Fibroblast of skin of right biceps (primary cell): ENCODE measurements at regions not wholly inside any gene's neighbourhood (a gene's known extent, or its start where the extent isn't known, plus 50 kb on each side); places are given as distances from the start of the nearest gene placed in this dataset.

Experiments used
- DNase-seq: peaks from one replicate; pipeline ENCODE4 v3.0.0-alpha.2; 2013

DNA sequence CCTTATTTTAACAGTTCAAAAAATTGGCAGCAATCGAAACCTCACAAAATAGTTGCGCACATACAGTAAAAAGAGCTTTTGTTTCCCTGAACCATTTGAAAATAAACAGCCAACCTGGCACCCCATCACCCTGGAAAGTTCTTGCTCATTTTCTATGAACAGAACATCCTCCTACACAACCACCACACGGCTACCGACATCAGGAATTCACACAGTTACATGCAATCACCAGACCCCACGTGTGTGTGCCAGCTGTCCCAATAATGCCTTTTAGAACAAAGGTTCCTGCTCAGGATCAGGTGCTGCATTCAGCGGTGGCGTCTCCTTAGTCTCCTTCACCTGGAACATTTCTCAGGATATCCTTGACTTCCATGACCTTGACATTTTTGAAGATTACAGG is 186.5 kb downstream of the KLF13 start:
- DNase-seq: no peak

GRCh38 chr15:31516440-31516839 is 189.8 kb downstream of the KLF13 start:
- no peak for DNase-seq

DNA sequence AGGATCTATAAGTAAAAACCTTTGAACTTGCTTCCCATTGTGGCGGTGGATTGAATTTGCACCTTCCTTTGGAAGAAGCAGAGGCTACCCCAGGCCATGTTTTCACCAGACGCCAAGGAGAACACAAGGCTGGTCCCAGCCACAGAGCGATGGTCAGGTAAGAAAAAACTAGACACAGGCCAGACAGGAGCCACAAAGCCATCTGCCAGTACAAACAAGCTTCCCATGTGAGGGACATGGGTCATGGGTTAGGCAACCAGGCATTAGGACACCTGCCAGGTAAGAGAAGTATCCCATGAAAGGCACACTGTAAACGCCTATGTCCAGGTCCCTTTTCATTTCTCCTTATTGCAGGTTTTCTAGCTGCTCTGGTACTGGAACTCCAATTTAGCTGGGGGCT is 190.2 kb downstream of the KLF13 start:
- DNase-seq: no peak

- no peak for DNase-seq
These were observed 191.1 kb downstream of the KLF13 start for GRCh38 chr15:31517711-31518110.

- no peak for DNase-seq
These were observed 195.4 kb downstream of the KLF13 start for GRCh38 chr15:31522028-31522427.

DNA sequence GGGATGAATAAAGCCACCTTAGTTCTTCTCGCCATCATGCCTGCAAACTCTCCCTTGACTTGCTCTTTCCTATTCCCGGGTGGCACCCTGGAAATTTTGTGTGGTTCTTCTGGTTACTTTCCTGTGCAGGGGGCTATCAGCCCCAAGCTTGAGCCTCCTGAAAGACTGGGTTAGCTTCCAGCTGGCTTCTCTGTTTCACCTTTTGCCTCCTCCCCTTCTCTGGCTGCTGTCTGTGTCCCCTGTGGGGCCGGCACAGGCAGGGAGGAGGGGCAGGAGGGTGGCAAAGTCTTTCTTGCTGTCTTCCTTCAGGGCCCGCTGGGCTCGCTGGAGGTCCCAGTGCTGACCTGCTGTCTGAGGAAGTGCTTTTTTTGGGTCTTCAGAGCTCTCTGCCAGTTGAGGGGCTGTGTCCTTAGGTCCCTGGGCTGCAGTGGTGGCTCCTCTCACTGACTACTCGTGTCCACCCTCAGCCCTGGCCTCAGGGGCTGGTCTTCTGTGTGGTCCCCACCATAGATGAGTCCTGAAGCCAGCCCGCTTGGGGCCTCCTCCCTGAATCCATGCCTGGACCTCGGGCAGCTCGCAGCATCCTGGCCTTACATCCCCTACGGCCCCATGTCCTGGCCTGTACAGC is 196.5 kb downstream of the KLF13 start:
- DNase-seq: no peak

- no peak for DNase-seq
These were observed 197.0 kb downstream of the KLF13 start for GRCh38 chr15:31523655-31524049.

GRCh38 chr15:31525185-31525695 is 198.6 kb downstream of the KLF13 start:
- DNase-seq: no peak

DNA sequence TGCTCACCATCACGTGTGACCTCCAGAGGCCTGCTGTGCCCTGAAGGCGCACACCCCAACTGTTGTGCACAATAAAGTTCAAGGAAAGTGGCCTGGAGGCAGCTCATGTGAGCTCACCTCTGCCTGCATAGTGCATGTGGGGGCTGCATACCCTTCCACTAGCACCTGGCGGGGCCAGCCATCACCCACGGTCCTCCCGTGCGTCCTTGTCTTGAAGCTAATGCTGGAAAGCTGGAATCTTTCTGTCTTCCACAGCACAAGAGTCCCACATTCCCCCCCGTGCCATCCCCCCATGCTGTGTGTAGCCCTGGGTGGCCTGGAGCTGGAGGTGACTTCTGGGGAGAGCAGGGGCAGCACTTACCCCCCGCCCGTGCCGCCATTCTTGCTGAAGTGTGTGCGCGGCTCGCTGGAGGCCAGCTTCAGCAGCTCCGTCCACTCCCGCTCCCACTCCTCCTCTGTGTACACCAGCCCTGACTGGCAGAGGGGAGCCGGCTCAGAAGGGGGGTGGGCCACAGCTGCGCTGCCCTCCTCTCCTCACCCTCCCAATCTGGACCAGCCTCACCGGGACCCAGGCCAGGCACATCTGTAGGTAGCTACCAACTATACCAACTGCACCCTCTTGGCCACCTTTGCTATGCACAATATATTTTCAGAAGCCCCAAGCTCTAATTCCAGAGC is 199.5 kb downstream of the KLF13 start:
- DNase-seq: no peak

DNA sequence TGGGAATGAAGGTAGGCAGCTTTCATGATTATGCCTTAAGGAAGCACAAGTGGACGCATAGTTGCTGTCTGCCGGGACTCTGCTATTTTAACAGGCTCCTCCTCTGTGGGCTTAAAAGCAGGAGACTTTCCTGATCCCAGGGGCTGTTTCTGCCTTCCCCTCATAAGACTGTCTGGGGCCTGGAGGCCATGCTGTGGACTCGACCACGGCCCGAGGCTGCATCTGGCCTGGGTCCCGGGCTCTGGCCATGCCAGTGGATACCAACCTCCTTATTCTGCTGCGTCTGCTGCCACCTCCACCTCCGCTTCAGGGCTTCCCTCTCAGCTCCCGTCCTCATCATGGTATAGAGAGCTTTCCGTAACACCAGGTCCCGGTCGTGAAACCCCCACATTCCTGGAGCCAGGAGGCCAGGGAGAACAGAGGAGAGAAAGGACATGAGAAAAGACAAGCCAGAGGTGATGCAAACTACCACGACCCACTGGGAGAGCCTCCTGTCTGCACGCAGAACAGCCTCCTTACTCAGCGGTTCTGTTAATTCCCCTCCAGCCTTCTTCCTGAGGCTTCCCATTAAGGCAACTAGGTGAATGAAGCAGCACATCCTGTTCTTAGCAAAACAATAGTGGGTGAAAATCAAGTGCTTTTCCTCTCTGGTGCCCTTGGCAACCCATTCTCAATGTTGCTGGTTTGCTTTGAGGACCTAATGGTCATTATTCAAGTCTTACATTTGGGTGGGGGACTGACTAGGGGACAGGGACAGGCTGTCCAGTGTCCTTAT is 200.5 kb downstream of the KLF13 start:
- DNase-seq: no peak

DNA sequence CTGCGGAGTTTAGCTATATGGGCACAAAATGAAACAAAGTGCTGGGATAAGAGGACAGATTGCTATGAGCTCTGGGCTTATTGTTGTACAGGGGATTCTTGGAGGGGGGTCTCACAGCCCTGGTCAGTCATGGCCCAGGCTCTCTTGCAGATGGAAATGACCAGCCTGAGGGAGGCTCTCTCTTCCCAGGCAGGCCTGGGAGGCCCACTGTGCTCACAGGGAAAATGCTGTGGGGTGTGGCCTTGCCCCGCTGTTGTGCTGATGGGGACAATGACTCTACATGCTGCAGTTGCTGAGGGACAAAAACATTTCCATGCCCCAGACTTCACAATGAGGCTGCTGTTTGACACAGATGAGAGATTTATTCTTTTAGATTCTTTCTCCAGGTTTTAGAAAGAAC is 202.2 kb downstream of the KLF13 start:
- DNase-seq: no peak

DNA sequence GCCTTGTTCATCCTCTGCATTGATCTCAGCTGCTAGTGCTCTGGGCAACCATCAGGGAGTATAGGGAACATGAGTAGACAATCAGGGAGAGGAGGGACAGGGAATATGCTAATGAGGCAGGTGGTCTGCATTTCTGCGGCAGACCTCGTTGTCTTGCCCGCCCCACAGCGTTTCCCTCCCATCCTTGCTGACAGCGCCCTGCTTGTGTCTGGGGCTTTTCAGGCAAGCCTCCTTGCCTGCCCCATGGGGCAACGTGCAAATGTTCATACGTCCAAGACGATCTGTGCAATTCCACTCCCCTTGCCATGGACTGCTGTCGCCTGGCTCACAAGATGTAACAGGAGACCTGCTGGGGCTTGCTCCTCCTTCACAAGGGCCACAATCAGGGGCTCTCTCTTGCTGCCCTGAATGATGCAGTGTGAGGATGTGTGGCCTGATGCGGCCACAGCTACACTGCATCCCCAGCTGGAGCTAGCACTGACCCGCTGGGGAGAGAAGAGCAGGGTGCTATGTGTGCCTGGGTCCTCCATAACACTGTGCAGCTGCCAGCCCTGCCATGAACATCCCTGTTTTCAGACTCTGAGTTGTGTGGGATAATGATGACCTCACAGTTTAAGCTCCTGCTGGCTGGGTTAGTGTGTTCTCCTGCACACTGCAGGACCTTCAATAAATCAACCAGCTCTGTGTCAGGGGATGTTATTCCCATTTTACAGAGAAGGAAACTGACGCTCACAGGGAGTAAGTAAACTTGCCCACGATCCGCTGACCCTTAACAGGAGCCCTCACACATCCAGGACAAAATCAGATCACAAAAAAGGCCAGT is 211.3 kb downstream of the KLF13 start:
- DNase-seq: no peak

GRCh38 chr15:31540633-31541032 is 214.0 kb downstream of the KLF13 start:
- no peak for DNase-seq

DNA sequence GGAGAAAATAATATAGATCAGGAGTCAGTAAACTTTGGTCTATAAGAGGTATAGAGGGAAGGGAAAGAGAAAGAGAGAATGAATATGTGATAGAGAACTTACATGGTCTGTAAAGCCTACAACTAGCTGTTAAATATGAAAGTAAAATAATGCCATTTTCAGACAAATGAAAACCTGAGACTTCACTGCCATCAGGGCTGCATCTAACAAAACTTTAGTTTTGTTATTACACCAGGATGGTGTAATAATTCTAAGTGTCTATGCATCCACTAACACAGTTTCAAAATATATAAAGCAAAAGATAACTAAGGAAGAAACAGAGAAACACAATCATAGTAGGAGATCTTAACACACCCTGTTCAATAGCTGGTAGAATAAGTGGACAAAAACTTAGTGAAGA is 217.7 kb downstream of the KLF13 start:
- DNase-seq: no peak

DNA sequence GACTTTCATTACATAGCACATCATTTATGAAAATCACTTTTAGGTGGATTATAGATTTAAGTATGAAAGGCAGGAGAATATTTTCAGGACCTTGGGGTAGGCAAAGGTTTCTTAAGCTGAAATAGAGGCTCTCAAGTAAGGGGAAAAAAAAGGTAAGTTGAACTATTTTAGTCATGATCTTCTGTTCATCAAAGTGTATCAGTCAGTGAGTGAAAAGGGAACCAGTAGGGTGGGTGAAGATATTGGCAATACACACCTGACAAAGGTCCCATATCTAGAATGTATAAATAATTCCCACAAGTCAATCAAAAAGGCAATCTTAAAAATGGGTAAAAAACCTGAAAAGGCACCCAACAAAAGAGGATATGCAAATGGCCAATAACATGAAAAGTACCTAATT is 218.6 kb downstream of the KLF13 start:
- no peak for DNase-seq

DNA sequence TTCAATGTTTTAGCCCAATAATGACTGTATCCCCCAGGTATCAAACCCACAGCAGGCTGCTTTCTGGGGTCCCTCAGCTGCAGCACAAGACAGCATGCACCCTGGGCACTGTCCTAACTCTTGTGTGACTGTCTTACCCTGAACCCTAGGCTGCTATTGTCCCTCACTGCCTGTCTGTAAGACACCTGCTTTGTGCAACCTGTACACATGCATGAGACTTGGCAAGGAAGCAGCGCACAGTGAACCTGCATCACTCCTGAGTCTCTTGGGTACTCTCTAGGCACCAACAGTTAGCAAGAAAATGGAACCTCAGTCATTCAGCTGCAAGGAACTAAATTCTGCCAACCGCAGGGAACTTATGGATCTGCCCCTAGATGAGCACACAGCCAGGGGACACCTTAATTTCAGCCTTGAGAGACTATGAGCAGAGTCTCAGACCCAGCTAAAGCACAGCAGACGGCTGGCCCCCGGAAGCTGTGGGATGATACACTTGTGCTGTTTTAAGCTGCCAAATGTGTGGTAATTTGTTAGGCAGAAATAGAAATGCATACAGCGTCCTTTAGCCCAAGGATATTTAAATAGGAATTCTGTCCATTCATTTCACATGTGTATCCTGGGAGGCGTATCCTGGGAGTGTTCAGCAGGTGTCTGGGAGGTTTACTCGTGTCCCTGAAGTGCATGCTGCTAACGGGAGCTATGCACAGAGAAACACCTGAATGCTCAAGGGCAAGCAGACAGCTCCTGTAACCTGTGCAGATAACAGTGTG is 223.8 kb downstream of the KLF13 start:
- DNase-seq: no peak

DNA sequence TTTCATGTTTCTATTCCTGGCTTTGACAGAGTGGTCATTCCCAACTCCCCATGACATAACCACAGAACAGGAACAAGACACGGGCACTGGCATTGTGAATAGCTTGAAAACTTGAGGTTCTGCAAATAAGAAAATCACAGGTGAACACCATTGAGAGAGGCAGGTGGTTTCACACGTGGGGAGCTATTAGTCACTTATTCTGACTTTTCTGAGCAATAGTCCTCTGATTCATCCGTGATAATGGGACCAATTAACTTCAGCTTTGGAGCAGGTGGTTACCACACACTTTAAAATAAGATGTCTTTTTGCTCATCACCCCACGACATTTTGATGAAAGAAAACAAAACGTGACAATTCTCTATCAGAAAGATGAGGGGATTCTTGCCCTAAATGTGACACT is 224.7 kb downstream of the KLF13 start:
- DNase-seq: no peak

- DNase-seq: no peak
These were observed 226.0 kb downstream of the KLF13 start for GRCh38 chr15:31552482-31553099.

DNA sequence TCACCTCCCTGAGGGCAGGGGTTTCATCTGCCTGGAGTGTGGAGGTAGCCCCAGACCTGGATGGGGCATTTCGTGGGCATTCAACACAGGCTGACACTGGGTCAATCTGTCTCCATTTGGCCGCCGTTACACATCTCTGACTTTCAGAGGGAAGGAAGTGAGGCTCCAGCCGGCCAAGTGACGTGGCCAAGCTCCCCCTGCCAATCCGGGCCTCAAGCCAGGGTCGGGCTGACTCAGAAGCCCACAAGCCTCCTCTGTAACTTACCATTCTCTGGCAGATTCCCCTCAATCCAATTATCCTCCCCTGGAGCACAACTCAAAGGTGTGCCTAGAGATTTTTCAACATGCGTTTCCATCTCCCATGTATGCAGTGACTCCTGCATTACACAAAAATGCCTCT is 227.6 kb downstream of the KLF13 start:
- peak; percentile 84 for DNase-seq

GRCh38 chr15:31555022-31555421 is 228.4 kb downstream of the KLF13 start:
- no peak for DNase-seq

DNA sequence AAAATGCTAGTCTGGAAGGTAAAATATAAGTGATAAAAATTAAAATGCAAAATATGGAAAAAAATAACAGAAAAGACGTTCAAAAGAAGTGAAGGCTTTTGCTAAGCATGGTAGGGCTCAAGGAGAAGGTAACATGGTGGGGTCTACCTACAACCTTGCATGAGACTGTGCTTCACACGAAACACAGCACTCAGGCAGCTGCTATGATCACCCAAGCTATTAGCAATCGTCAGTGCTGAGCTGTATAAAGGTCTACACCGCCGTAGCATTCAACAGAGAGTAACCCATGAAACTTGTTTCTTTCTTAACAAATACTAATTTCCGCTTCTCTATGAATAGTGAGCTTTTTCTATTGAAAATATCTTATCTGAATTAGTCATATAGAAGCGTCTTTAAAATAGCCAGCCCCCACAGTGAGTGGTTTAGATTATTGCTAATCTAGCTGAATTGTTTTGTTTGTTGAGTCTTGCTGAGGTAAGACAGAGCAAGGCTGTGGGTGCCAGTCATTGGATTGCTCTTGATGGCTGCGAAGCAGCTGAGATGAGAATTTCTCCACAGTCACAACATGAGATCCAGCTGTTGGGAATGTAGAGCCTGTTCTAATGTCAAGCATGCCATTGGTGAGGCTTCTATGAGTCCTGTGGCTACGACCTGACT is 230.0 kb downstream of the KLF13 start:
- DNase-seq: no peak
